Sigmoid colon (tissue), 6 donors: ENCODE measurements at regions not wholly inside any gene's neighbourhood (a gene's known extent, or its start where the extent isn't known, plus 50 kb on each side); places are given as distances from the start of the nearest gene placed in this dataset.
"Not testable (repeated sequence)": the region's sequence is repeated elsewhere in the genome, so short reads cannot be mapped to it uniquely, and the experiment has no call there.

Experiments
- DNase-seq: peaks from one replicate; pipeline ENCODE4 v3.0.0-alpha.2; 2019
- H3K27ac ChIP-seq, 4 donors: fragments of 200-600 bp; sonication (generic); one replicate each; pipeline ENCODE4 v1.5.1; 2016 to 2019; ENCODE audit warnings: mild to moderate bottlenecking in 1 of 4
- H3K27me3 ChIP-seq, 3 donors: fragments of 200-600 bp; sonication (generic); one replicate each; pipeline ENCODE4 v1.5.1; 2019; ENCODE audit warnings: mild to moderate bottlenecking in 1 of 3
- H3K36me3 ChIP-seq, 4 donors: fragments of 200-600 bp; sonication (generic); one replicate each; pipeline ENCODE4 v1.5.1; 2016 to 2019
- H3K4me1 ChIP-seq, 4 donors: fragments of 200-600 bp; sonication (generic); one replicate each; pipeline ENCODE4 v1.5.1; 2017 to 2019
- H3K4me3 ChIP-seq, 4 donors: fragments of 200-600 bp; sonication (generic); one replicate each; pipeline ENCODE4 v1.5.1; 2017 to 2019; ENCODE audit warnings: mild to moderate bottlenecking in 2 of 4, moderate library complexity in 1 of 4
- H3K9me3 ChIP-seq, 4 donors: fragments of 200-600 bp in 3 of 4; sonication (generic) in 3 of 4; one replicate each; pipeline versions ENCODE4 v1.5.1 to v1.6.1; 2013 to 2019
- EP300 ChIP-seq, 4 donors: sonication (generic); formaldehyde crosslinking; IDR thresholded peaks; one replicate each; pipeline ENCODE4 v1.6.1; 2017; ENCODE audit warnings: antibody characterized with exemption in 4 of 4
- POLR2A ChIP-seq, 2 donors: fragments of 450-650 bp; IDR thresholded peaks; one replicate each; pipeline ENCODE4 v1.6.1; 2016; ENCODE audit warnings: antibody characterized with exemption in 2 of 2, mild to moderate bottlenecking in 2 of 2, moderate library complexity in 2 of 2
- POLR2AphosphoS5 ChIP-seq, 4 donors: sonication (generic); formaldehyde crosslinking; IDR thresholded peaks; one replicate each; pipeline ENCODE4 v1.6.1; 2017; ENCODE audit warnings: antibody characterized with exemption in 4 of 4
- WGBS, 2 donors: extraction: QIAGEN DNeasy Blood & Tissue Kit; methylation state at CpG; one replicate each; pipeline ENCODE4 v1.1.7; 2013; 5-methylcytosine and 5-hydroxymethylcytosine counted together
- intact Hi-C: fragments of 100-400 bp; cut with DNase I; formaldehyde crosslinking; loops from one replicate; pipeline ENCODE4 v1.15.1; 2023
- TF ChIP-seq, protein P1 (sequence below), 4 experiments: fragments of 450-650 bp in 3 of 4; fragments of 200-600 bp in 1 of 4; IDR thresholded peaks; one replicate each; pipeline ENCODE4 v1.5.1; 2016 to 2019; ENCODE audit warnings: antibody characterized with exemption in 4 of 4, mild to moderate bottlenecking in 3 of 4, moderate library complexity in 2 of 4
- donor health status: healthy with polysubstance abuse.
- donor health status: healthy.

DNA sequence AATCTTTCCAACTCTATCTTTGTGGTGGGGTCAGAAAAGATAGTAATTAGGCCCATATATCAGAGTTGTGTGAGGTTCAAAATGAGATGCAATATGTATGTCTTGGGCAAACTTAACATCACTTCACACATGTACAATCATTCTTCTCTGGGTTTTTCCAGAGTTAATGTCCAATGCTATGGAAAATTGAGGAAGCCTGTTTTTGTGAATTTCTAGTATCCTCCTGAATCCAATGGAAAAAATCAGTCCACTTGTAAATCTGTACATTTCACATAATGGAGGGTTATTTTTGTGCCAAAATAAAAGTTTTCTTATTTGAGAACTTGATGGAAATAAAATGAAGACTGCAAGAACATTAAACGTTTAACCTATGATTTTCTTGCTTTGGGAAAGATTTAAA lies 155.6 kb upstream of the SEMA6A start:
- TF ChIP-seq, protein P1, sequence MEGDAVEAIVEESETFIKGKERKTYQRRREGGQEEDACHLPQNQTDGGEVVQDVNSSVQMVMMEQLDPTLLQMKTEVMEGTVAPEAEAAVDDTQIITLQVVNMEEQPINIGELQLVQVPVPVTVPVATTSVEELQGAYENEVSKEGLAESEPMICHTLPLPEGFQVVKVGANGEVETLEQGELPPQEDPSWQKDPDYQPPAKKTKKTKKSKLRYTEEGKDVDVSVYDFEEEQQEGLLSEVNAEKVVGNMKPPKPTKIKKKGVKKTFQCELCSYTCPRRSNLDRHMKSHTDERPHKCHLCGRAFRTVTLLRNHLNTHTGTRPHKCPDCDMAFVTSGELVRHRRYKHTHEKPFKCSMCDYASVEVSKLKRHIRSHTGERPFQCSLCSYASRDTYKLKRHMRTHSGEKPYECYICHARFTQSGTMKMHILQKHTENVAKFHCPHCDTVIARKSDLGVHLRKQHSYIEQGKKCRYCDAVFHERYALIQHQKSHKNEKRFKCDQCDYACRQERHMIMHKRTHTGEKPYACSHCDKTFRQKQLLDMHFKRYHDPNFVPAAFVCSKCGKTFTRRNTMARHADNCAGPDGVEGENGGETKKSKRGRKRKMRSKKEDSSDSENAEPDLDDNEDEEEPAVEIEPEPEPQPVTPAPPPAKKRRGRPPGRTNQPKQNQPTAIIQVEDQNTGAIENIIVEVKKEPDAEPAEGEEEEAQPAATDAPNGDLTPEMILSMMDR (IDR thresholded peaks at IDR 0.05): no peak
- TF ChIP-seq POLR2AphosphoS5 (IDR thresholded peaks at IDR 0.05) (no peak), POLR2A (IDR thresholded peaks at IDR 0.05) (no peak), EP300 (IDR thresholded peaks at IDR 0.05) (no peak)
- DNase-seq: no peak
- Histone ChIP-seq H3K4me3 (no peak overlapping the region), H3K4me1 (peaks cover 0 to 37% (median 27%) of the 10 kb centered on the region in 4 donors), H3K36me3 (no peaks in the 10 kb centered on the region), H3K27me3 (no peaks in the 10 kb centered on the region), H3K27ac (no peak overlapping the region), H3K9me3 (no peaks in the 10 kb centered on the region)
- intact Hi-C loops: loop anchor here (10.0 kb wide), 1 partner anchor 155 kb away; the partner anchor contains the start of gene SEMA6A
- 79 to 80% methylated on average over 1 of the region's 1 CpG for WGBS, 2 donors

DNA sequence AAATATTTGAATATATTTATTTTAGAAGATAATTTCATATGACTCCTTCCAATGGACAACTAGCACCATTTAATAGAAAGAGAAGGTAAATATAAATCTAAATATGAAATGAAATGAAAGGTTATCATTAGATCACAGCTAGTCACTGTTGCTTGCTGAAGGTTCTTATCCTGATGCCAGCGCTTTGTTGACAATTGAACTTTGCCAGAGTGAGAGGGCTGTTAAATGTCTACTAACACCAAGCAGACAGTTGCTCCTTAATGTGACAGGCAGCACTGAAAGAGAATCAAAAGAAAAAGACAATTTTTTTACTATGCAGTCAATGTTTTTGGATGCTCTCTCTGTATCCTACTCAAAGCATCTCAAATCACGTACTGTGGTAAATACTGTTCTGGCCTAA lies 152.6 kb upstream of the SEMA6A start:
- Histone ChIP-seq H3K27ac (no peak overlapping the region), H3K4me3 (no peak overlapping the region), H3K4me1 (peaks cover 0 to 14% (median 10%) of the 10 kb centered on the region in 4 donors), H3K9me3 (no peaks in the 10 kb centered on the region), H3K27me3 (no peaks in the 10 kb centered on the region), H3K36me3 (no peaks in the 10 kb centered on the region)
- intact Hi-C loops: no loop called here
- DNase-seq: no peak
- TF ChIP-seq EP300 (IDR thresholded peaks at IDR 0.05): no peak
- TF ChIP-seq POLR2A (IDR thresholded peaks at IDR 0.05): no peak
- TF ChIP-seq, protein P1 (IDR thresholded peaks at IDR 0.05): no peak
- TF ChIP-seq POLR2AphosphoS5 (IDR thresholded peaks at IDR 0.05): no peak
- 95 to 97% methylated on average over 2 of the region's 2 CpGs for WGBS, 2 donors

DNA sequence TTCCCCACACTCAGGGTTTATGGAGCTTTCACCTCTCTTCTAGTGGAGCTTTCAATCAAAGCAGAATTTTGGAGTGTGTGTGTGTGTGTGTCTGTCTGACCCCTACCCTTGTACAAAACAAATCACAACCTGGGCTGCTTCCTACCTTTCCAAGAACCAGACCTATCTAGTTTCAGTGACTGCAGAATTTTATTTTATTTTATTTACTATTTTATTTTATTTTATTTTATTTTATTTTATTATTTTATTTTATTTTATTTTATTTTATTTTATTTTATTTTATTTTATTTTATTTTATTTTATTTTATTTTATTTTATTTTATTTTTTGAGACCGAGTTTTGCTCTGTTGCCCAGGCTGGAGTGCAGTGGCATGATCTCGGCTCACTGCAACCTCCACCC lies 151.6 kb upstream of the SEMA6A start:
- H3K27me3 ChIP-seq, H3K9me3 ChIP-seq, H3K4me3 ChIP-seq, H3K27ac ChIP-seq, intact Hi-C loops, DNase-seq, H3K36me3 ChIP-seq: not testable (repeated sequence)
- WGBS, 2 donors: 94 to 97% methylated on average over 2 of the region's 2 CpGs
- H3K4me1 ChIP-seq: peaks cover 0 to 11% (median 7%) of the 10 kb centered on the region in 4 donors

DNA sequence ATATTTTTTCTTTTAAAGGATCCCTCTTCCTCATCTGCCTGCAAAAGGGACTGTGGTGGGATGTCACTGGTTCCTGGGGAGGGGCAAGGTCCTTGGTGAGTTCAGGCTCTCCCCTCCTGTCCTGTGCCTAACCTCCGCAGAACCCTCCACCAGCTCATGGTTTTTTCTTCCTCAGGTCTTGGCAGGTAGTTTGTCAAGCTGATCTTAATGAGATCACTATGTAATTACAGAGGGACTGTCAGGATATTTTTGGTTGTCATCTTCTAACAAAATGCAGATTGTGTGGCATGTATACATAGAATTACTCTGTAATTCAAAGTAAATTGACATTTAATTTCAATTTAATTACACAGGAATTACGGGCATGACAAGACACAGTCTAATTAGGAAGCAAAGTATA lies 150.3 kb upstream of the SEMA6A start:
- Histone ChIP-seq H3K4me1 (no peaks in the 10 kb centered on the region), H3K9me3 (no peaks in the 10 kb centered on the region), H3K27ac (no peak overlapping the region), H3K4me3 (no peak overlapping the region), H3K27me3 (no peaks in the 10 kb centered on the region), H3K36me3 (no peaks in the 10 kb centered on the region)
- intact Hi-C loops: no loop called here
- no peak for DNase-seq
- TF ChIP-seq POLR2A (IDR thresholded peaks at IDR 0.05): no peak
- TF ChIP-seq, protein P1 (IDR thresholded peaks at IDR 0.05): no peak
- no peak for TF ChIP-seq POLR2AphosphoS5 (IDR thresholded peaks at IDR 0.05)
- TF ChIP-seq EP300 (IDR thresholded peaks at IDR 0.05): no peak
- WGBS, 2 donors: 94 to 98% methylated on average over 2 of the region's 2 CpGs

DNA sequence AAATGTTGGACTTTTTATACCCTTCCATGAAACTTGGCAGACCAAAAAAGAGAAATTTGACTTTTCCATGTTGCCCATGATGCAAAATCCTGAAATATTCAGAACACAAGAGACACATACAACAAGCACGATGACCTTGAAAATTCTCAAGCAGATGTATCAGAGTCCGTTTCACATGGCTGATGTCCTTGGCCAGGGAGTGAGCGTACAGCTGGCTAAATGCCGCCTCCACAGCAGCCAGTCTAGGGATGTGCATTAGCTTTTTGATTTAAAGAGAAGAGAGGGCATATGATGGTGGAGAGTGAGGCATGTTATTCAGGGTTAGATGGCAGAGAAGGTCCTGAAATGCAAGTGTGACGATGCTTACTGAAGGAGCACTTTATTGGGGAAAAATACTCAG lies 148.0 kb upstream of the SEMA6A start:
- no peaks in the 10 kb centered on the region for H3K36me3 ChIP-seq
- no peak for DNase-seq

More for the DNA sequence above, 148.0 kb upstream of the SEMA6A start:
- Histone ChIP-seq H3K4me3 (no peak overlapping the region), H3K4me1 (no peaks in the 10 kb centered on the region), H3K27ac (no peak overlapping the region), H3K27me3 (no peaks in the 10 kb centered on the region), H3K9me3 (no peaks in the 10 kb centered on the region)
- TF ChIP-seq POLR2A (IDR thresholded peaks at IDR 0.05): no peak
- TF ChIP-seq POLR2AphosphoS5 (IDR thresholded peaks at IDR 0.05): no peak
- TF ChIP-seq EP300 (IDR thresholded peaks at IDR 0.05): no peak
- TF ChIP-seq, protein P1 (IDR thresholded peaks at IDR 0.05): no peak
- WGBS, 2 donors: 89 to 92% methylated on average over 5 of the region's 5 CpGs
- intact Hi-C loops: no loop called here
